Tibial artery (tissue), 4 donors: ENCODE measurements at regions not wholly inside any gene's neighbourhood (a gene's known extent, or its start where the extent isn't known, plus 50 kb on each side); places are given as distances from the start of the nearest gene placed in this dataset.

Source experiments
- DNase-seq, 2 donors: peaks; one replicate each; pipeline ENCODE4 v3.0.0-alpha.2; 2019
- H3K27ac ChIP-seq, 2 donors: fragments of 200-600 bp; sonication (generic) in 1 of 2; 1 replicate in 1 of 2; 2 replicates in 1 of 2; pipeline ENCODE4 v1.5.1; 2018 to 2019; ENCODE audit warnings: mild to moderate bottlenecking in 1 of 2
- H3K27me3 ChIP-seq, 2 donors: fragments of 200-600 bp; sonication (generic) in 1 of 2; one replicate each; pipeline versions ENCODE4 v1.5.1 to v1.6.0; 2016 to 2019
- H3K36me3 ChIP-seq, 3 donors: fragments of 200-600 bp; sonication (generic) in 2 of 3; one replicate each; pipeline ENCODE4 v1.5.1; 2016 to 2019; ENCODE audit warnings: mild to moderate bottlenecking in 2 of 3
- H3K4me1 ChIP-seq, 4 donors: fragments of 200-600 bp; sonication (generic) in 2 of 4; 1 replicate in 3 of 4; 2 replicates in 1 of 4; pipeline ENCODE4 v1.5.1; 2016 to 2019
- H3K4me3 ChIP-seq, 2 donors: fragments of 200-600 bp; sonication (generic) in 1 of 2; 1 replicate in 1 of 2; 2 replicates in 1 of 2; pipeline ENCODE4 v1.5.1; 2018 to 2019; ENCODE audit warnings: mild to moderate bottlenecking in 2 of 2
- H3K9me3 ChIP-seq, 3 donors: fragments of 200-600 bp; sonication (generic) in 1 of 3; one replicate each; pipeline ENCODE4 v1.5.1; 2016 to 2019
- intact Hi-C: fragments of 100-400 bp; cut with DNase I; formaldehyde crosslinking; loops from one replicate; pipeline ENCODE4 v1.15.0; 2023; ENCODE audit warnings: low total_unique reads
- TF ChIP-seq, protein P1 (sequence below), 2 experiments: fragments of 200-600 bp in 1 of 2; fragments of 450-650 bp in 1 of 2; IDR thresholded peaks; one replicate each; pipeline ENCODE4 v1.5.1; 2017 to 2019; ENCODE audit warnings: antibody characterized with exemption in 2 of 2, mild to moderate bottlenecking in 1 of 2, moderate library complexity in 1 of 2

- intact Hi-C loops: no loop called here
- no peaks in the 10 kb centered on the region for H3K4me1 ChIP-seq
- no peaks in the 10 kb centered on the region for H3K36me3 ChIP-seq
- DNase-seq: no peak
- H3K27ac ChIP-seq: no peak overlapping the region
- H3K9me3 ChIP-seq: peaks cover 0 to 2% (median 0%) of the 10 kb centered on the region in 3 donors
- H3K27me3 ChIP-seq: no peaks in the 10 kb centered on the region
- H3K4me3 ChIP-seq: no peak overlapping the region
- TF ChIP-seq, protein P1, sequence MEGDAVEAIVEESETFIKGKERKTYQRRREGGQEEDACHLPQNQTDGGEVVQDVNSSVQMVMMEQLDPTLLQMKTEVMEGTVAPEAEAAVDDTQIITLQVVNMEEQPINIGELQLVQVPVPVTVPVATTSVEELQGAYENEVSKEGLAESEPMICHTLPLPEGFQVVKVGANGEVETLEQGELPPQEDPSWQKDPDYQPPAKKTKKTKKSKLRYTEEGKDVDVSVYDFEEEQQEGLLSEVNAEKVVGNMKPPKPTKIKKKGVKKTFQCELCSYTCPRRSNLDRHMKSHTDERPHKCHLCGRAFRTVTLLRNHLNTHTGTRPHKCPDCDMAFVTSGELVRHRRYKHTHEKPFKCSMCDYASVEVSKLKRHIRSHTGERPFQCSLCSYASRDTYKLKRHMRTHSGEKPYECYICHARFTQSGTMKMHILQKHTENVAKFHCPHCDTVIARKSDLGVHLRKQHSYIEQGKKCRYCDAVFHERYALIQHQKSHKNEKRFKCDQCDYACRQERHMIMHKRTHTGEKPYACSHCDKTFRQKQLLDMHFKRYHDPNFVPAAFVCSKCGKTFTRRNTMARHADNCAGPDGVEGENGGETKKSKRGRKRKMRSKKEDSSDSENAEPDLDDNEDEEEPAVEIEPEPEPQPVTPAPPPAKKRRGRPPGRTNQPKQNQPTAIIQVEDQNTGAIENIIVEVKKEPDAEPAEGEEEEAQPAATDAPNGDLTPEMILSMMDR (IDR thresholded peaks at IDR 0.05): no peak
Observed at GRCh38 chr3:109882144-109882543, 544.8 kb upstream of the DPPA4 start.

DNA sequence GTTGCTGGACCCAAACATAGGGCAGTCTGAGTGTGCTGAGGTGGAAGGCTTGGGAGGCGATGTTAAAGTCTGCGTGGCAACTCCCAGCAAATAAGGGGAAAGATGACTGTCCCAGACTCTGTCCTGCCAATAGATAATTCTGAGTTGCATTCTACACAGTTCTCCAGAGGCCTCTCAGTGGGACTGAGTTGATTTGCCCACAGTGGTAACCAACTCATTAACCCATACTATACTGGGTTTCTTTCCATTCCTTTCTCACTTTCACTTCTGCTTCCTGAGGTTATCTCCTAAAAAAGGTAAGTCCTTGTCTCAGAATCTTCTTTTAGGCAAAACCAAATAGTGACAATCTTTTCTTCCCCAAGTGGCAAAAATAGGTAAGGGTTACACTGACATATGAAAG, 549.9 kb upstream of the DPPA4 start:
- TF ChIP-seq, protein P1 (IDR thresholded peaks at IDR 0.05): no peak
- intact Hi-C loops: no loop called here
- H3K4me1 ChIP-seq: no peaks in the 10 kb centered on the region
- H3K27me3 ChIP-seq: no peaks in the 10 kb centered on the region
- no peak overlapping the region for H3K4me3 ChIP-seq
- DNase-seq: no peak
- H3K27ac ChIP-seq: no peak overlapping the region
- H3K36me3 ChIP-seq: no peaks in the 10 kb centered on the region
- H3K9me3 ChIP-seq: no peaks in the 10 kb centered on the region

- Histone ChIP-seq H3K36me3 (no peaks in the 10 kb centered on the region), H3K4me3 (no peak overlapping the region), H3K9me3 (no peaks in the 10 kb centered on the region), H3K27ac (no peak overlapping the region), H3K4me1 (no peaks in the 10 kb centered on the region), H3K27me3 (no peaks in the 10 kb centered on the region)
- DNase-seq: no peak
- intact Hi-C loops: no loop called here
- TF ChIP-seq, protein P1 (IDR thresholded peaks at IDR 0.05): no peak
Observed at GRCh38 chr3:109888026-109888425, 550.7 kb upstream of the DPPA4 start.

- Histone ChIP-seq H3K9me3 (no peaks in the 10 kb centered on the region), H3K36me3 (no peaks in the 10 kb centered on the region), H3K27me3 (no peaks in the 10 kb centered on the region), H3K27ac (no peak overlapping the region), H3K4me1 (no peaks in the 10 kb centered on the region), H3K4me3 (no peak overlapping the region)
- intact Hi-C loops: no loop called here
- TF ChIP-seq, protein P1 (IDR thresholded peaks at IDR 0.05): no peak
- DNase-seq: no peak
Observed at GRCh38 chr3:109897734-109898133, 560.4 kb upstream of the DPPA4 start.

DNA sequence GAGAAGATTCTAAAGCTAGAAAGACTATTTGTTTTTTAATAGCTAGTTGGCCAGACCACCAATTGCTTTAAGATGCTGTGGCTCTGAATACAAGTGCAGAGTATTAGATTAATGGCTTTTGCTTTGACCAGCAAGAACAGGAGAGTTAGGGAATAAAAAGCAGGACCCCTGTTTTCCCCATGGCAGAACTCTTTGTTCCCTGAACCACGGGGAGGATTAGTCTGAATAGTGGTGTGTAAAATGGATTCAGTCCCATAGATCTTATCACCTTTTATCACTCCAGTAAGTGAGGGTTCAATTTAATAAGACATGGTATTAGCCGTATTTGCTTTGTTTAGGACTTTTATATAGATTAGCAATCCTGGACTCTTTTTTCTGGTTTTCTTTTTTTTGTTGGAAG, 562.6 kb upstream of the DPPA4 start:
- no peak for DNase-seq
- intact Hi-C loops: no loop called here

More for the DNA sequence above, 562.6 kb upstream of the DPPA4 start:
- H3K36me3 ChIP-seq: no peaks in the 10 kb centered on the region
- no peaks in the 10 kb centered on the region for H3K9me3 ChIP-seq
- no peaks in the 10 kb centered on the region for H3K27me3 ChIP-seq
- H3K4me3 ChIP-seq: no peak overlapping the region
- TF ChIP-seq, protein P1 (IDR thresholded peaks at IDR 0.05): no peak
- no peaks in the 10 kb centered on the region for H3K4me1 ChIP-seq
- no peak overlapping the region for H3K27ac ChIP-seq
